Progenitor cell of endocrine pancreas (in vitro differentiated cells): ENCODE measurements at regions not wholly inside any gene's neighbourhood (a gene's known extent, or its start where the extent isn't known, plus 50 kb on each side); places are given as distances from the start of the nearest gene placed in this dataset.

ENCODE experiments used
- DNase-seq: peaks from one replicate; pipeline ENCODE4 v3.0.0; 2021; ENCODE audit warnings: low spot score; ENCODE audit not compliant: unreplicated experiment
- H3K27ac Mint-ChIP-seq: 2 replicates; pipeline ENCODE4 v1.8.0; 2021; ENCODE audit warnings: mild to moderate bottlenecking, moderate library complexity, mixed read lengths
- H3K27me3 Mint-ChIP-seq: 2 replicates; pipeline ENCODE4 v1.8.0; 2021; ENCODE audit warnings: mixed read lengths
- H3K36me3 Mint-ChIP-seq: 2 replicates; pipeline ENCODE4 v1.8.0; 2022; ENCODE audit warnings: mixed read lengths; ENCODE audit not compliant: insufficient read depth
- H3K4me1 Mint-ChIP-seq: 2 replicates; pipeline ENCODE4 v1.8.0; 2021; ENCODE audit warnings: low read depth, mixed read lengths
- H3K4me3 Mint-ChIP-seq: 2 replicates; pipeline ENCODE4 v1.8.0; 2021; ENCODE audit warnings: low read depth, mild to moderate bottlenecking, moderate library complexity, mixed read lengths
- H3K9me3 Mint-ChIP-seq: 2 replicates; pipeline ENCODE4 v1.8.0; 2021; ENCODE audit warnings: low read depth, mixed read lengths
- CTCF ChIP-seq: fragments of 200-600 bp; sonication (generic); IDR thresholded peaks from one replicate; pipeline ENCODE4 v1.5.0; 2021; ENCODE audit warnings: antibody characterized with exemption, mild to moderate bottlenecking; ENCODE audit not compliant: unreplicated experiment

- Mint-ChIP-seq H3K36me3 (no peaks in the 10 kb centered on the region), H3K27me3 (no peaks in the 10 kb centered on the region), H3K9me3 (no peaks in the 10 kb centered on the region), H3K4me1 (no peaks in the 10 kb centered on the region), H3K27ac (no peak overlapping the region), H3K4me3 (no peak overlapping the region)
- TF ChIP-seq CTCF = no peak
- no peak for DNase-seq
Observed at GRCh38 chr12:60265741-60266140, 669.9 kb downstream of the SLC16A7 start.

- Mint-ChIP-seq H3K4me1 (no peaks in the 10 kb centered on the region), H3K36me3 (no peaks in the 10 kb centered on the region), H3K27ac (no peak overlapping the region), H3K4me3 (no peak overlapping the region), H3K9me3 (no peaks in the 10 kb centered on the region), H3K27me3 (no peaks in the 10 kb centered on the region)
- no peak for TF ChIP-seq CTCF
- no peak for DNase-seq
Observed at GRCh38 chr12:60266381-60266852, 670.6 kb downstream of the SLC16A7 start.

- DNase-seq = no peak
- no peak for TF ChIP-seq CTCF
- no peaks in the 10 kb centered on the region for H3K36me3 Mint-ChIP-seq
- H3K27ac Mint-ChIP-seq = no peak overlapping the region
- no peaks in the 10 kb centered on the region for H3K4me1 Mint-ChIP-seq
- H3K4me3 Mint-ChIP-seq = no peak overlapping the region
- H3K9me3 Mint-ChIP-seq = no peaks in the 10 kb centered on the region
- H3K27me3 Mint-ChIP-seq = no peaks in the 10 kb centered on the region
Observed at GRCh38 chr12:60269611-60270269, 673.9 kb downstream of the SLC16A7 start.

GRCh38 chr12:60271816-60272215 lies 676.0 kb downstream of the SLC16A7 start:
- no peaks in the 10 kb centered on the region for H3K27me3 Mint-ChIP-seq
- H3K4me3 Mint-ChIP-seq = no peak overlapping the region
- no peaks in the 10 kb centered on the region for H3K4me1 Mint-ChIP-seq
- H3K36me3 Mint-ChIP-seq = no peaks in the 10 kb centered on the region
- no peak overlapping the region for H3K27ac Mint-ChIP-seq
- TF ChIP-seq CTCF = no peak
- no peak for DNase-seq
- no peaks in the 10 kb centered on the region for H3K9me3 Mint-ChIP-seq

GRCh38 chr12:60278209-60278608 lies 682.4 kb downstream of the SLC16A7 start:
- Mint-ChIP-seq H3K27ac (no peak overlapping the region), H3K9me3 (no peaks in the 10 kb centered on the region), H3K36me3 (no peaks in the 10 kb centered on the region), H3K4me3 (no peak overlapping the region), H3K27me3 (no peaks in the 10 kb centered on the region), H3K4me1 (no peaks in the 10 kb centered on the region)
- DNase-seq = no peak
- no peak for TF ChIP-seq CTCF
